A549 (cell line): ENCODE measurements at regions not wholly inside any gene's neighbourhood (a gene's known extent, or its start where the extent isn't known, plus 50 kb on each side); places are given as distances from the start of the nearest gene placed in this dataset.

Experiments used
- ATAC-seq, 2 experiments: fragments of 200-7000 bp in 1 of 2; fragments of >200 bp in 1 of 2; cut with Nextera tagmentation in 1 of 2; cut with Tn5 transposase in 1 of 2; 3 replicates each; pipeline versions ENCODE4 v1.8.0 to v1.9.1; 2018 to 2020; ENCODE audit warnings: mild to moderate bottlenecking in 1 of 2, moderate library complexity in 1 of 2
- CTCF ChIA-PET: fragments of 300-600 bp; sonication (Branson Sonifier 250); formaldehyde crosslinking; extraction: SDS; loops from one replicate; lab custom pipeline; 2021; ENCODE audit warnings: antibody characterized with exemption, inconsistent platforms; lab: Yijun Ruan, JAX
- POLR2A ChIA-PET: fragments of 350-600 bp; formaldehyde crosslinking; extraction: SDS; loops from one replicate; lab custom pipeline; 2021; ENCODE audit warnings: antibody characterized with exemption, inconsistent platforms; lab: Yijun Ruan, JAX
- DNase-seq, 2 experiments: peaks; one replicate each; pipeline versions ENCODE4 v3.0.0 to v3.0.0-alpha.2; 2011 to 2016; ENCODE audit warnings: low read depth in 1 of 2, low spot score in 1 of 2
- FAIRE-seq: peaks from 2 replicates; lab custom pipeline; 2011; peaks lifted over from hg19 to GRCh38; lab: Jason Lieb, UNC
- H3K27ac ChIP-seq, 2 experiments: fragments of >200 bp; sonication (Bioruptor Twin); formaldehyde crosslinking; 3 replicates each; pipeline ENCODE4 v1.5.1; 2016 to 2017
- H3K4me1 ChIP-seq: fragments of >200 bp; sonication (Bioruptor Twin); formaldehyde crosslinking; 3 replicates; pipeline ENCODE4 v1.6.1; 2016
- H3K4me2 ChIP-seq: fragments of >200 bp; sonication (Bioruptor Twin); formaldehyde crosslinking; 3 replicates; pipeline ENCODE4 v1.6.1; 2016
- H3K4me3 ChIP-seq: fragments of >200 bp; sonication (Bioruptor Twin); formaldehyde crosslinking; 3 replicates; pipeline ENCODE4 v1.5.1; 2016
- H3K9me3 ChIP-seq: fragments of >200 bp; sonication (Bioruptor Twin); formaldehyde crosslinking; 3 replicates; pipeline ENCODE4 v1.6.1; 2016
- BCL3 ChIP-seq: fragments of >200 bp; sonication (Bioruptor Twin); formaldehyde crosslinking; IDR thresholded peaks from 3 replicates; pipeline ENCODE4 v1.6.1; 2016
- CHD2 ChIP-seq: fragments of 150-350 bp; IDR thresholded peaks from 2 replicates; pipeline ENCODE4 v1.6.1; 2014; ENCODE audit warnings: low read length; ENCODE audit not compliant: partially characterized antibody
- CHD4 ChIP-seq: fragments of 200-600 bp; sonication (generic); IDR thresholded peaks from 2 replicates; pipeline ENCODE4 v1.6.1; 2016; ENCODE audit warnings: antibody characterized with exemption, mild to moderate bottlenecking, borderline replicate concordance
- CTCF ChIP-seq: fragments of >200 bp; sonication (Bioruptor Twin); formaldehyde crosslinking; IDR thresholded peaks from 3 replicates; pipeline ENCODE4 v1.5.1; 2016
- E2F6 ChIP-seq: IDR thresholded peaks from 2 replicates; pipeline ENCODE4 v1.6.1; 2012; ENCODE audit warnings: low read depth, borderline replicate concordance
- FOSB ChIP-seq: fragments of 250-450 bp; sonication (Bioruptor Pico); IDR thresholded peaks from 2 replicates; pipeline ENCODE4 v1.5.0; 2020; ENCODE audit warnings: mild to moderate bottlenecking, moderate library complexity
- HDAC2 ChIP-seq: fragments of 200-600 bp; sonication (generic); IDR thresholded peaks from 2 replicates; pipeline ENCODE4 v1.6.1; 2016
- HEYL ChIP-seq: fragments of 250-450 bp; sonication (Bioruptor Pico); IDR thresholded peaks from 2 replicates; pipeline ENCODE4 v1.8.0; 2021; ENCODE audit warnings: mild to moderate bottlenecking, moderate library complexity
- HOXA7 ChIP-seq: fragments of 250-450 bp; sonication (Bioruptor Pico); IDR thresholded peaks from 2 replicates; pipeline ENCODE4 v1.5.0; 2020; ENCODE audit warnings: mild to moderate bottlenecking, moderate library complexity
- MAFK ChIP-seq: fragments of 450-650 bp; IDR thresholded peaks from 2 replicates; pipeline ENCODE4 v1.6.1; 2014; ENCODE audit not compliant: partially characterized antibody
- MAZ ChIP-seq: fragments of 150-350 bp; IDR thresholded peaks from 2 replicates; pipeline ENCODE4 v1.6.1; 2014; ENCODE audit warnings: antibody characterized with exemption, low read depth, low read length, borderline replicate concordance
- NFE2L2 ChIP-seq: fragments of 150-350 bp; conservative IDR thresholded peaks from 2 replicates; pipeline ENCODE4 v1.6.1; 2014; ENCODE audit warnings: low read length
- POLR2A ChIP-seq: IDR thresholded peaks from 2 replicates; pipeline ENCODE4 v1.6.1; 2012; ENCODE audit warnings: mild to moderate bottlenecking, low read length
- POLR2AphosphoS2 ChIP-seq: conservative IDR thresholded peaks from 2 replicates; pipeline ENCODE4 v1.6.1; 2012; ENCODE audit warnings: low read length, improper control_type of control experiment, inconsistent platforms
- RAD21 ChIP-seq, 2 experiments: fragments of >200 bp in 1 of 2; sonication (Bioruptor Twin) in 1 of 2; formaldehyde crosslinking in 1 of 2; IDR thresholded peaks in 1 of 2; conservative IDR thresholded peaks in 1 of 2; 2 replicates in 1 of 2; 3 replicates in 1 of 2; pipeline ENCODE4 v1.6.1; 2012 to 2018; ENCODE audit warnings: inconsistent platforms in 1 of 2
- RARB ChIP-seq: fragments of 250-450 bp; sonication (Bioruptor Pico); IDR thresholded peaks from 2 replicates; pipeline ENCODE4 v1.8.0; 2021; ENCODE audit warnings: mild to moderate bottlenecking, moderate library complexity
- RFX5 ChIP-seq: fragments of 450-650 bp; IDR thresholded peaks from 2 replicates; pipeline ENCODE4 v1.7.1; 2014; ENCODE audit warnings: antibody characterized with exemption, mild to moderate bottlenecking, moderate library complexity
- SMC3 ChIP-seq: fragments of >200 bp; sonication (Bioruptor Twin); formaldehyde crosslinking; IDR thresholded peaks from 3 replicates; pipeline ENCODE4 v1.6.1; 2018; ENCODE audit warnings: inconsistent platforms
- TFCP2L1 ChIP-seq: fragments of 250-450 bp; sonication (Bioruptor Pico); IDR thresholded peaks from 2 replicates; pipeline ENCODE4 v1.5.0; 2021; ENCODE audit warnings: mild to moderate bottlenecking
- TP53 ChIP-seq: fragments of 250-450 bp; sonication (Bioruptor Pico); IDR thresholded peaks from 2 replicates; pipeline ENCODE4 v1.5.0; 2021; ENCODE audit warnings: mild to moderate bottlenecking, moderate library complexity
- ZC3H11A ChIP-seq: fragments of 450-650 bp; IDR thresholded peaks from 2 replicates; pipeline ENCODE4 v1.6.1; 2014; ENCODE audit warnings: antibody characterized with exemption, mild to moderate bottlenecking
- WGBS: methylation state at CpG from one replicate; pipeline ENCODE4 v1.1.6; 2017; ENCODE audit errors: missing lambda C conversion rate; 5-methylcytosine and 5-hydroxymethylcytosine counted together
- TF ChIP-seq, protein P1 (sequence below): fragments of 200-600 bp; sonication (generic); IDR thresholded peaks from 2 replicates; pipeline ENCODE4 v1.6.1; 2016; ENCODE audit warnings: antibody characterized with exemption, mild to moderate bottlenecking, moderate library complexity

GRCh38 chr4:13793020-13793710 lies 165.6 kb upstream of the BOD1L1 start:
- Histone ChIP-seq H3K4me1 (no peaks in the 10 kb centered on the region), H3K4me3 (no peak overlapping the region), H3K27ac (no peak overlapping the region), H3K4me2 (no peak overlapping the region), H3K9me3 (no peaks in the 10 kb centered on the region)
- POLR2A ChIA-PET: no interaction called here
- TF ChIP-seq E2F6: no peak
- TF ChIP-seq HEYL (CRISPR knock-in tag): no peak
- no peak for TF ChIP-seq MAFK
- TF ChIP-seq CHD4: no peak
- TF ChIP-seq POLR2AphosphoS2: no peak
- TF ChIP-seq CTCF: no peak
- TF ChIP-seq HDAC2: no peak
- TF ChIP-seq TP53 (CRISPR knock-in tag): no peak
- no peak for TF ChIP-seq FOSB
- TF ChIP-seq TFCP2L1 (CRISPR knock-in tag): no peak
- no peak for TF ChIP-seq RFX5
- no peak for TF ChIP-seq POLR2A
- TF ChIP-seq CHD2: no peak
- TF ChIP-seq BCL3: no peak
- DNase-seq: no peak
- WGBS: 53% methylated on average over 5 of the region's 5 CpGs
- CTCF ChIA-PET: no interaction called here
- FAIRE-seq: no peak
- ATAC-seq: no peak

GRCh38 chr4:13794819-13795565 lies 167.5 kb upstream of the BOD1L1 start:
- ATAC-seq (no peak), DNase-seq (no peak), FAIRE-seq (no peak)
- no peak overlapping the region for H3K4me3 ChIP-seq
- POLR2A ChIA-PET: no interaction called here
- no peak overlapping the region for H3K4me2 ChIP-seq
- no peaks in the 10 kb centered on the region for H3K9me3 ChIP-seq
- TF ChIP-seq SMC3 (no peak), MAZ (no peak), NFE2L2 (no peak), RARB (CRISPR knock-in tag) (no peak), ZC3H11A (no peak), RAD21 (conservative IDR thresholded peaks at IDR 0.05 in 1 of 2, IDR thresholded peaks at IDR 0.05 in 1 of 2) (no peak), HOXA7 (CRISPR knock-in tag) (no peak)
- TF ChIP-seq, protein P1, sequence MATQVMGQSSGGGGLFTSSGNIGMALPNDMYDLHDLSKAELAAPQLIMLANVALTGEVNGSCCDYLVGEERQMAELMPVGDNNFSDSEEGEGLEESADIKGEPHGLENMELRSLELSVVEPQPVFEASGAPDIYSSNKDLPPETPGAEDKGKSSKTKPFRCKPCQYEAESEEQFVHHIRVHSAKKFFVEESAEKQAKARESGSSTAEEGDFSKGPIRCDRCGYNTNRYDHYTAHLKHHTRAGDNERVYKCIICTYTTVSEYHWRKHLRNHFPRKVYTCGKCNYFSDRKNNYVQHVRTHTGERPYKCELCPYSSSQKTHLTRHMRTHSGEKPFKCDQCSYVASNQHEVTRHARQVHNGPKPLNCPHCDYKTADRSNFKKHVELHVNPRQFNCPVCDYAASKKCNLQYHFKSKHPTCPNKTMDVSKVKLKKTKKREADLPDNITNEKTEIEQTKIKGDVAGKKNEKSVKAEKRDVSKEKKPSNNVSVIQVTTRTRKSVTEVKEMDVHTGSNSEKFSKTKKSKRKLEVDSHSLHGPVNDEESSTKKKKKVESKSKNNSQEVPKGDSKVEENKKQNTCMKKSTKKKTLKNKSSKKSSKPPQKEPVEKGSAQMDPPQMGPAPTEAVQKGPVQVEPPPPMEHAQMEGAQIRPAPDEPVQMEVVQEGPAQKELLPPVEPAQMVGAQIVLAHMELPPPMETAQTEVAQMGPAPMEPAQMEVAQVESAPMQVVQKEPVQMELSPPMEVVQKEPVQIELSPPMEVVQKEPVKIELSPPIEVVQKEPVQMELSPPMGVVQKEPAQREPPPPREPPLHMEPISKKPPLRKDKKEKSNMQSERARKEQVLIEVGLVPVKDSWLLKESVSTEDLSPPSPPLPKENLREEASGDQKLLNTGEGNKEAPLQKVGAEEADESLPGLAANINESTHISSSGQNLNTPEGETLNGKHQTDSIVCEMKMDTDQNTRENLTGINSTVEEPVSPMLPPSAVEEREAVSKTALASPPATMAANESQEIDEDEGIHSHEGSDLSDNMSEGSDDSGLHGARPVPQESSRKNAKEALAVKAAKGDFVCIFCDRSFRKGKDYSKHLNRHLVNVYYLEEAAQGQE: no peak
- H3K4me1 ChIP-seq: no peaks in the 10 kb centered on the region
- H3K27ac ChIP-seq: no peak overlapping the region
- CTCF ChIA-PET: no interaction called here
- WGBS: 69% methylated on average over 2 of the region's 2 CpGs
